HG03575 (cell line): ENCODE measurements at regions not wholly inside any gene's neighbourhood (a gene's known extent, or its start where the extent isn't known, plus 50 kb on each side); places are given as distances from the start of the nearest gene placed in this dataset.

ENCODE experiments used
- ATAC-seq: cut with Tn5 transposase; IDR thresholded peaks from one replicate; pipeline ENCODE4 v1.9.1; 2021; ENCODE audit not compliant: unreplicated experiment, insufficient number of reproducible peaks, low FRiP score; ENCODE audit errors: extremely low read depth

- no peak for ATAC-seq
Measured at GRCh38 chr2:128444816-128445522, 126.3 kb upstream of the HS6ST1 start.

DNA sequence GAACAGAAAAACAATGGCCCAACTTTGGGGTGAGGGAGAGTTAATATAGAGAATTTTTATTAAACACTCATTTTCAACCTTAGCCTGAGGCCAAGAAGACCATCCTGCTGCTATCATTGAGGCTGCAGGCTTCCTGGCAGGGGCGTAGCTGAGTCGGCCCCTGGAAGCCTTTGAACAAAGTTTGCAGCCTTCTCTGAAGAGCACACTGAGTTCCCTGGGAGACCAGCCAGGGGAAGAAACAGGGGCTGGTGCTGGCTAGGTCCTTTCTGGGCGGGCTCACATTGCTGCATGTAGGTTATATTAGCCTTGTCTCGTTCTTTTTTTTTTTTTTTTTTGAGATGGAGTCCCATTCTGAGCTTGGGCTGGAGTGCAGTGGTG lies 126.8 kb upstream of the HS6ST1 start:
- ATAC-seq = no peak

DNA sequence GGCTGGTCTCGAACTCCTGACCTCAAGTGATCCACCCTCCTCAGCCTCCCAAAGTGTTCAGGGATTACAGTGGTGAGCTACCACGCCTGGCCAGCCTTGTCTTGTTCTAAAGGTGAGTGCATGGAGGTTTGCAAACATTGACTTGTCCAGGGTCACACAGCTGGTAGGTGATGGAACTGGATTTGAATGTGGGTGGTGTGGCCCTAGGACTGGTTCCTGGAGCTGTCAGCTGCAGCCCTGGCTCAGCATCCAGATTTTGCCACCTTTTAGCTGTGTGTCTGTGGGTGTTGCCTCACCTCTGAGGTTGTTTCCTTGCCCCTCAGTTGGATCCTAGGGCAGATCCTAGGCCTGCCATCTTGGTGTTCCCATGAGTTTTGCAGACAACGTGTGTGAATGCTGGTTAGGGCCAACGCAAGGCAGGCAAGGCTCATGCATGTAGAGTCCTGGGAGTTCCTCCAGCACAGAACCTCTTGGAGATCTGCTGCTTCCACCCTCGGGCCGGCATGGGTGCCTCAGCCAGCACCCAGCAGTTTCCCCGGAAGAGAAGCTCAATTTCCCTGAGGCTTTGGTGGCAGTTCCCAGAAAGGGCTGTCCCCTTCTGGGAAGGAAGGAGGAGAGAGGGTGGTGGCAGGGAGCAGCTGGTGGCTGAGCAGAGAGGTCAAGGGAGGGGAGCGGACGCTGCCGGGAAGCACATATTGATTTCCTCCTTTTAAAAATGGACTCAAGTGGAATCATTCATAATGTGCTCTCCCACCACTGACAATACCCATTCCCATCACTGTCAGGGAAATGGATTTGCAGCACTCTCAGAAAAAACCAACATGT lies 127.6 kb upstream of the HS6ST1 start:
- no peak for ATAC-seq

DNA sequence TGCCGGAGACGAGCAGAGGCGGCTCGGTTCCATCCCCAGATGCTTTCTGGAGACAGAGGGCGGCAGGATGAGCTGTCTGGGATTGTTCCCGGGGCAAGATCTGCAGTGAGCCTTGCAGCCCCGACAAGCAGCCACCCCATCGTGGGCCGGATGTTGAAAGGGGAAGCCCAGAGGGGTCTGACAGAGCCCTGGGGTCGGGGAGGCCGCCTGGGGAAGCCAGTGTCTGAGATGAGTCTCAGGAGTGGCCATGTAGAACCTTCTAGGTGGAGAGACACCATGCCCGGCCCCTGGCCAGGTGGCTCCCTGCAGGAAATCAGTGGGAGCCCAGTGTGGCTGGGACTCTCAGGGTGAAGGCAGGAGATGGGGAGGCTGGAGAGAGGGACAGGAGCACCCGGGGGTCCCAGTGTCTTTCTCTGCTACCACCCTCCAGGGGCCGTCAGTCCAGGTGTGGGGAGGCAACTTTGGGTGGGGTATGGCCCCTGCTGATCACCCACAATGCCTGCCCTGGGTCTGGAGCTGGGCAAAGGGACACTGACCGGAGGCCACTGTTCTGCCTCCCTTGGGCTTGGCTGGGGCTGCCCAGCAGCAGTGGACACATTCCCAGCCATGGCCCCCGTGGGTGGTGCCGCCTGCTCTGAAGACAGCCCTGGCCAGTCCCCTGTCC lies 128.3 kb upstream of the HS6ST1 start:
- no peak for ATAC-seq

GRCh38 chr2:128447538-128447995 lies 128.9 kb upstream of the HS6ST1 start:
- ATAC-seq = no peak

- ATAC-seq = no peak
Measured at GRCh38 chr2:128448331-128449225, 129.9 kb upstream of the HS6ST1 start.

GRCh38 chr2:128449226-128450061 lies 130.8 kb upstream of the HS6ST1 start:
- no peak for ATAC-seq

- ATAC-seq = no peak
Measured at GRCh38 chr2:128450211-128451024, 131.8 kb upstream of the HS6ST1 start.

DNA sequence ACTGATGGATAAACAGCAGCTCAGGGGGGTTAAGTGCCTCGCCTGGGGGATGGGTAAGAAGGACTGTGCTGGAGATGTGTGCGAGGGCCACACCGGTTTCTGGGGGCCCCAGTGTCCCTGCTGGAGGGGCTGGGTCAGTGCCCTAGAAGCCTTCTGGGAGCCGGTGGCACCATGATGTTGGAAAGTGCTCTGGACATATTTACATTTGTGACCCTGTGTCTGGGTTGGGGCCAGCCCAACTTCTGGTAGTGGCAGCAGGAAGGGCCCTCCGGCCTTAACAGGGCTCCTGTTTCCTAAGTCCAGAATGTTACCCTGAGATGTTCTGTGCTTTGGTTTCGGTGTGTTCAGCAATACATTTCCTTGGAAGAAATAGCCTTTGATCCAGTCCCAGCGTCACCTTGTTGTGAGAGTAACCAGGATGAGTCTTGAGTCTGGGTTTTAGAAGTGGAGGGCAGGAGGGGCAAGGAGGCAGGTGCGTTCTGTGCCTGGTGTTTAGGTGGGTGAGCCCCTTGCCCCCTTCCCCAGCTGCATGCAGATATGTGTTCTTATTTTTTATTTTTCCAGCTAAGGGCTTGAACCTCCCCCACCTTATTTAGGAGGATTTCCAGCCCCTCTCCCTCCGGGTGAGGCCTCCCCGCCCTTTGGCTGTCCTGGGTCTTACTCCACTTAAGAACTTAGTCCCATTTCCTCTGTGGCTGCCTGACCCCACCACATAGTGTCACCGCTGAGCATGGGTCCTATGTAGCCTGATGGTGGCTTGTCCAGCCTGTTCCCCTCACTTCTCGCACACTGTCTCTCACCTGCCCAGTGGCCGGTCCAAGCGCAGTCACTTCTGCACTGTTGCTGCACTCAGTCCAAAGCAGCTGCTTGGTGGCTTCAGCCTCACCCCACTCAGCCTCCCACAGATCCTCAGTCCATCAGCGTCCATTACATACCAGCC lies 132.7 kb upstream of the HS6ST1 start:
- no peak for ATAC-seq

- ATAC-seq = no peak
Measured at GRCh38 chr2:128452024-128452411, 133.3 kb upstream of the HS6ST1 start.

DNA sequence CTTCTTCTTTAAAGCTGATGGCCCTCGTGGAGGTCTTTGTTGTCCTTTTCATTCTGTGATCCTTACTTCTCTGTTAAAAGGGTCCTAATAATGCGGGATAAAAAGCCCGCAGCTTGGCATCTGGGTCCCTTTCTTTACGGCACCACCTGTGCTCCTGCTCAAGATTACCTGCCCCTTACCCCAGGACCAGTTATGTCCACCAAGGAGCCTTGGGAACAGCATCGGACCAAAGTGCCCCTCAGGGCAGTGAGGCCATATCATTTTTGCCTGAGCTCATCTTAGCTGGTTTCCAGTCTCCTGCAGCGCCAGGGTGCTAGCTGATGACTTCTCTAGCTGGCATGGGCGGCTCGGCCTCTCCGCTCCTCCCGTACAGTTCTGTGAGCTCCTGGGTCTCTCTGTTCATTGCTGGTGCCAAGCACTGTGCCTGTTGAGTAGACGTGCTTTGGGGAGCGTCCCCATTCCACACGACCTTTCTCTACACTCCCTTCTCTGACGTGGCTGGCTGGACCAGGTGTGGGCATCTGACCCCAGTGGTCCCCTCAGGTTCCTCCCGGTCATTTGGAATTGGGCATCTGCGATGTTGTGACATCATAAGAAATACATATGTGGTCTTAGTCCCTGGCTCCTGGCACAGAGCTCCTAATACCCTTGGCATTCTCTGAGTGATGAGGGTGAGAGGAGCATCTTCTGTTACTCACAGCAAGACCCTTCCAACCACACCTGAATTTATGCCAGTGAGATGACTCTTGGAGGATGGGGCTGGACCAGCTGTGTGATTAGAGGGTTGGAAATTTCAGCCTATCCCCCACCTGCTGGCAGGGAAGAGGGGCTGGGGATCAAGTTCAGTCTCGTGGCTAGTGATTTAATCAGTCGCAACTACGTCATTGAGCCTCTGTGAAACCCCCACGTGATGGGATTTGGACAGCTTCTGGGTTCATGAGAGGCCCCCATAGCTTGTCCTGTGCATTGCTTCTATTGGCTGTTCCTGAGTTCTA lies 134.2 kb upstream of the HS6ST1 start:
- no peak for ATAC-seq

DNA sequence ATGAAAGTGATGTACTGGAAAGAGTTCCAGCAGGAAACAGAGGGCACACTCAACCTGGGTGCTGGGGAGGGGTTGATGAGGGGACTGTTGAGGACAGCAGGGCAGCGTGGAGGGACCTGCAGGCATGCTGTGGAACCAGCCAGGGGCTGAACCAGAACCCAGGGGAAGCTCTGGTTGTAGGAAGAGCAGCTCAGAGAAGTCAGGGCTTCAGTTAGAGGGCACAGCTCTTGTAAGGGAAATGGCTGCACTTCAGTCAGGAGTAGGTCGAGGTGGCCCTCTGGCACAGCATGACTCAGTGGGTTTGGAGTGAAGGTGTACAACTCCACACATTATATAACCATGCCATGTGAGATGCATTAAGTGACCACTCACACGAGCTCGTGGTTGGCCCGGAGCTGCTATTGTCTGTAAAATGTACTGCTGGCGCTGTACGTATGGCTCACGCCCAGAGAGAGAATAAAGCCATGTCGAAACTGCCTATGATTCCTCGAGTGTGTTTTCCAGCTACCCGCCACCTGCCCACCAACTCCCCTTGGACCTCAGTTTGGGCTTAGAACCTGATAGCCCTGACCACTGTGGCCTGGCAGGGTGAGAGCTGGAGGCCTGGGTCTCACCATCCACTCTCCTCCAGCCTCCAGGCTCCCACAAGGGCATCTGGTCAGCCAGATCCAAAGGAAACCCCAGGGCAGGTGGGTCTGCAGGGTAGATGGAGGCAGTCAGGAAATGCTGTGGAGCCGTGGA lies 136.5 kb upstream of the HS6ST1 start:
- no peak for ATAC-seq

GRCh38 chr2:128455721-128456050 lies 137.0 kb upstream of the HS6ST1 start:
- ATAC-seq = no peak

DNA sequence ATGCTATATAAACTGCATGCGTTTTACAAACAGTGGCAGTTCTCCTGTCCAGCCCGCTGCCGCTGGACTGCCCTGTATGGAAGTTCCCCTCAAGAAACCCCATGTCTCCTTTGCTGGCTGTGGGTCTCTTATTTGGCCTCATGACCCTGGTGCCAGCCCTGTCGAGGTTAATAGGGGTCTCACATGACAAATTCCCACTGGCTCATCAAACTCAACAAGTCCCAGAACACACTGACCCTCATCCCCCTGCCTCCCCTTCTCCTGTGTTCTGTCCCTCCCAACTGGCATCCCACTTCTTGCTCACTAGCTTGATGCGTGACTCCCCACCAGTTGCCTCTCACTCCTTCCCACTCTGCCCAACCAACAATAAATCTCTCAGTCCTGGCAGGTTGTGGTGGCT lies 137.6 kb upstream of the HS6ST1 start:
- ATAC-seq = no peak
